AG09319 (cell line): ENCODE measurements at regions not wholly inside any gene's neighbourhood (a gene's known extent, or its start where the extent isn't known, plus 50 kb on each side); places are given as distances from the start of the nearest gene placed in this dataset.

Experiments
- DNase-seq: peaks from one replicate; pipeline ENCODE4 v3.0.0-alpha.2; 2010; ENCODE audit warnings: low read depth; ENCODE audit errors: extremely low read depth
- TF ChIP-seq, protein P1 (sequence below): IDR thresholded peaks from 2 replicates; pipeline ENCODE4 v1.5.1; 2011; ENCODE audit warnings: low read depth, mild to moderate bottlenecking, inconsistent platforms, low read length, moderate library complexity

DNA sequence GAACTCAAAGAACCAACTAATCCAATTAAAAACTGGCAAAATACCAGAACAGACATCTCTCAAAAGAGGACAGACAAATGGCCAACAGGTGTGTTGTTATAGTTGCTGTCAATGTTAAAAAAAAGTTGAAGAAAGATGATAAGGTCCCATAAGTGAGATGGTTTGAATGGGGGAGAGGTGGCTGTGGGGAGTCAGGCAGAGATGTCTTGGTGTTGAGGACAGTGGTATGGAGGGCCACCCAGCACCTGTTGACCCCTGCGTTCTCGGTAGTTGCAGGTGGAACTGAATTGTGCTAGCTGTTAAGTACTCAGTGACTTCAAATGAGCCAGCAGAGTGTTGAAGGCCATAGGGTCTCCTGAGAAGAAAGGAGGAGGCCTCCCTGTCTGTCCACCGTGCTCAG lies 55.9 kb upstream of the PITX1 start:
- TF ChIP-seq, protein P1, sequence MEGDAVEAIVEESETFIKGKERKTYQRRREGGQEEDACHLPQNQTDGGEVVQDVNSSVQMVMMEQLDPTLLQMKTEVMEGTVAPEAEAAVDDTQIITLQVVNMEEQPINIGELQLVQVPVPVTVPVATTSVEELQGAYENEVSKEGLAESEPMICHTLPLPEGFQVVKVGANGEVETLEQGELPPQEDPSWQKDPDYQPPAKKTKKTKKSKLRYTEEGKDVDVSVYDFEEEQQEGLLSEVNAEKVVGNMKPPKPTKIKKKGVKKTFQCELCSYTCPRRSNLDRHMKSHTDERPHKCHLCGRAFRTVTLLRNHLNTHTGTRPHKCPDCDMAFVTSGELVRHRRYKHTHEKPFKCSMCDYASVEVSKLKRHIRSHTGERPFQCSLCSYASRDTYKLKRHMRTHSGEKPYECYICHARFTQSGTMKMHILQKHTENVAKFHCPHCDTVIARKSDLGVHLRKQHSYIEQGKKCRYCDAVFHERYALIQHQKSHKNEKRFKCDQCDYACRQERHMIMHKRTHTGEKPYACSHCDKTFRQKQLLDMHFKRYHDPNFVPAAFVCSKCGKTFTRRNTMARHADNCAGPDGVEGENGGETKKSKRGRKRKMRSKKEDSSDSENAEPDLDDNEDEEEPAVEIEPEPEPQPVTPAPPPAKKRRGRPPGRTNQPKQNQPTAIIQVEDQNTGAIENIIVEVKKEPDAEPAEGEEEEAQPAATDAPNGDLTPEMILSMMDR = no peak
- DNase-seq = no peak

GRCh38 chr5:135088911-135089310 lies 54.9 kb upstream of the PITX1 start:
- TF ChIP-seq, protein P1 = no peak
- DNase-seq = no peak

GRCh38 chr5:135087950-135088349 lies 53.9 kb upstream of the PITX1 start:
- DNase-seq = no peak
- TF ChIP-seq, protein P1 = no peak

DNA sequence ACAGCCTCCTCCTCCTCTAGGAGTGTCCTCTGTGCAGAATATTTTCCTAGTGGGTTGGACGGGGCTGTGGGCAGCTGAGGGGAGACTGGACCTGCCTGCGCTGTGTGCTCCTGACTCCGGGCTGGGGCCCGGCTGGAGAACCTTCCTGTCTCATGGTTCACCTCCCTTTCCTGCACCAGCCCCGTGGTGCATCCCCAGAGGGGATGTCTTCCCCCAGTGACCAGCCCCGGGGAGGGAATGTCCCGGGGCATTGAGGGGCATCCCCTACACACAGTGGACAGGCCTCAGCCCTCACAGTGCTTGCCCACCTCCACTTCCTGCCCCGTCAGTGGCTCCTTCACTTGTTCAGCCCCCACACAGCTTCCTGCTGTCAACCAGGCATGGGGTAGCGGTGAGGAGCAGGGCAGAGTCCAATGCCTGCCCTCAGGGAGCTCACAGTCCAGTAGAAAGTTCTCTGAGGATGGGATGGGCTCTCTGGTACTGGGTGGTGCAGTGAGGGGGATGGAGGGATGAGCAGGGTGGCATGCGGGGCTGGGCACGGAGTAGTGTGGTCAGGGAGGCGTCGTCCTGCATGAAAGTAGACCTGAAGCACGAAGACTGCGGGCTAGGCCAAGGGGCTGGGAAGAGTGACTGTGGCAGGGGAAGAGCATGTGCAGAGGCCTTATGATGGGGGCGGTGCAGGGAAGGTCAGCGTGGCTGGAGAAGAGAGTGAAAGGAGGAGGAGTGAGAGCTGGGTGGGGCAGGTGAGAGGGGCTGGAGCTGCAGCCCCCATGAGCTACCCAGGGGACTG lies 52.1 kb upstream of the PITX1 start:
- TF ChIP-seq, protein P1 = no peak
- no peak for DNase-seq

DNA sequence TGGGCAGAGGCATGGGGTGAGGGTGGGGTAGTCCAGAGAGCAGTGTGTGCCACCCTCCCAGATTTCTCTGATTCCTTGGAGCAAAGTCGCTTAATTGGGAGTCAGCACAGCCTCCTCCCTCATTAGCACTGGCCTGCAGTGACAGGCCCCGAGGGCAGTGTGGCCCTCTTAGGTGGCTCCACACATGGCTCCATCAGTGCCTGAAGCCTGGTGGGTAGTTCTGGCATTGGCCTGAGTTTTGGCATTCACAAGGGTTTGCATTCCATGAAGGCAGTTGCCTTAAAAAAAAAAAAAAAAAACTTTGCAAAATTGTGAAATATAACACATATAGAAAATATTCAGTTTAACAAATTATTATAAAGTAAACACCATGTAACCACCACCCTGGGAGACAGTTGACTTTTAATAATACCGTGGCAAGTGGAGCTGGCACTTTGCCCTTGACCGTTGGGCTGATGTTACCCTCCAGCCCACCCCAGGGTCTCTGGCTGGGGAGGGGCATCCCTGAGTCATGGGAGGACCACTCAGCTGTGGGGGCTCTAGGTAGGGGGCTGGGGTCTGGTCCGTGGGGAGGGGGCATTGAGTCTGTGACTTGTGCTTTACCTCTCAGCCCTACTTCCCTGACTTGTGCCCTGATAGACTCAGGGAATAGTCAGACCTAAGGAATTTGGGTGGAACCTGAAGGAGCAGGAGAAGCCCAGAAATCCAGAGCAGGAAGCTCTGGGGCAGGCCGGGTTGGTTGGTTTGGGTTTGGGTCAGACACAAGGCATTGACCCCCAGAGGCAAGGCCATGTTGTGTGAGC lies 51.3 kb upstream of the PITX1 start:
- TF ChIP-seq, protein P1 = no peak
- no peak for DNase-seq
